LHCN-M2 (cell line): ENCODE measurements at regions not wholly inside any gene's neighbourhood (a gene's known extent, or its start where the extent isn't known, plus 50 kb on each side); places are given as distances from the start of the nearest gene placed in this dataset.

Experiments
- DNase-seq: peaks from one replicate; pipeline ENCODE4 v3.0.0-alpha.2; 2012; ENCODE audit warnings: low read depth

DNA sequence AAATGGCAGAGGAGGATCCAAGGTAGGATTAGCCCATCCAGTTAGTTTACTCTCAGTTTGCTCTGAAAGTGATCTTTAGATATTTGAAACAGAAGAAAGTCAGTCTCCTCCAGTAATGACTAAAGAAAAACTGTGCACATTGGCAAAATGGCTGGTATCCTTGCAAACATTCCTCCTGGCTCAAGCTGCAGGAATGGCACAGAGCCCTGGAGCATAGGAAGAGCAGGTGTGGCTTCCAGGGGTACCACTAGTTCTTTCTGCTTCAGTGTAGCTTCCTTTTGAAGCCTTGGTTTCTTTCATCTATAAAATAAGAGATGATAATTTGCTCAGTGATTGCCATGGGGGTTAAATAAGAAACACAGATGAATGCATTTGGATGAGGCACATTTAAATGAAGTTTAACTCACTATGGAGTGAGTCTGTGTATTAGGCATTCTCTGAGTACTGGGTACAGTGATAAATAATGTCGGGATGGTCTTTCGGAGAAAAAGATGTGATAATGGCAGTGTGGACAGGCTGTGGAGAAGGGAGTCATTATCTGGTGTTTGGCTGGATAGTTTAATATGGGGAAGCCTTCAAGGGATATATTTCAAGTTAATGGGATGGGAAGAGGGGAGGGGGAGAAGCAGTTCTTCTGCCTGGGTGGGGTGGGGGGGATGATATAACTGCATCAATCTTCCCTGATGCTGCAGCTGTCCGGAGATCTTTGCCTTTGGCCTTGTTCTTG lies 217.3 kb upstream of the KLF4 start:
- DNase-seq: no peak

DNA sequence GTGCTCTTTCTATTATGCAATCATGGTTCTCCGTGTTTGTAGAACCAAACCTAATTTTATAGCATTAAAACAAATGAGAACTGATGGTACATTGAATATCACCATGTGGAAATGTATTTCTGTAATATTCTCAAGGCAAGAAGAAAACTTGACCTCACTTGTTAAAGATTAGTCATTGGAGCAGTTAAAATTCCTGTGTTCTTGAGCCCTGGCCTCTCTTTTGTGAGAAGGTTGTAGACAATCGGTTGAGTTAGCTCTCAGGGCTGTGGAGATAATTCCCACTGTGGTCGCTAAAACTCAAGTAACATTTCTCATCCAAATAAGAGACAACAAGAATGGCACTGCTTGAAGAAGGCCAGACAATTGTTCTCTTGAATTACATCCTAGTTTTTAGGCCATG lies 216.0 kb upstream of the KLF4 start:
- peak; percentile 27 for DNase-seq

DNA sequence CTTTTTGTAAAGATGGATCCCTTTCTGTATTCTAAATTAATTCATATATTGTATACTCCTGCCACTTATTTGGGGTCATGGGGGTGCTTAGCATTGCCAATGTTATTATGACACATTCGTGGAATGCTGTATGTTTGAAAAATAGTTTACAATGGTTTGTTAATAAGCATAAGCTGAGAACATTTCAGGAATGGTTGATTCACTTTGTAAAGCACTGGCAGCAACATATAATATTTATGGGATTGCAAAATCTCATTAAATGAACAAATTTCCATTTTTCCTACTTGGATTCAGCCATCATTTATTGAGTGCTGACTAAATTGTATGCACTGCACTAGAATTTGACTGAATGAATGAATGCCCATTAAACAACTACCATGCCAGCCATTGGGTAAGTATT lies 215.2 kb upstream of the KLF4 start:
- no peak for DNase-seq

DNA sequence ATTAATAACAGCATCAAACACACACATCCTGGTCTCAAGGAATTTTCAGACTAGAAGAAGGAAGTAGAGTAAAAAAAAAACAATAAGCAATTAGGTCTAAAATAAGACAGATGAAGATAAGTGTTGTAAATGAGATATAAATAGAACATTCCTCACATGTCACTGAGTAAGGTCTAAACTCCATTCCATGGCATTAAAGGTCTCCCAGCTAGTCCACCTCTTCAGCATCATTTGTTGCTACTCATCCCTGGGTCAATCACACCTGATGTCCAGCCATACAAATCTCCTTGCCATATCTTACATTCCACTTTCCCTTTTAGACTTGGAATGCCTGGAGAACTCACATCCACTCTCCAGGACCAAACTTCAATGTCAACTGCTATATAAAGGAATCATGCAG lies 214.1 kb upstream of the KLF4 start:
- no peak for DNase-seq

DNA sequence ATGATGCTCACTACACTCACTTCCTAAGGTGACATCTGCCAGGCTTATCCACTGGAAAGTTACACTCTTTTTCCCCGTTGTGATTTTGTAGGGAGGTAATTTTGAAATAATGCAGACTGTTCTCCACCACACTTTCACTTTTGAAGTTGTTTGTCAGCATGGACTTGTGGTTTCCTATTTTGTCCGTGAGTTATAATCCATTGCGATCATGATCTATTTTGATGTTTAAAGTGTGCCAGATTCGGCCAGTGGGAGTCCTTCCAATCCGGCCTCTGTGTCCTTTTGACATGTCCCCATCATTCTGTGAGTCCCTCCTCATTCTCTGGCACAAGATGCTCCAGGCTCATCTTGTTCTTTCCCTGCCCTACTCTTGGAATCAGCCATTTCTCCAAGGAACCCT lies 211.3 kb upstream of the KLF4 start:
- DNase-seq: no peak

DNA sequence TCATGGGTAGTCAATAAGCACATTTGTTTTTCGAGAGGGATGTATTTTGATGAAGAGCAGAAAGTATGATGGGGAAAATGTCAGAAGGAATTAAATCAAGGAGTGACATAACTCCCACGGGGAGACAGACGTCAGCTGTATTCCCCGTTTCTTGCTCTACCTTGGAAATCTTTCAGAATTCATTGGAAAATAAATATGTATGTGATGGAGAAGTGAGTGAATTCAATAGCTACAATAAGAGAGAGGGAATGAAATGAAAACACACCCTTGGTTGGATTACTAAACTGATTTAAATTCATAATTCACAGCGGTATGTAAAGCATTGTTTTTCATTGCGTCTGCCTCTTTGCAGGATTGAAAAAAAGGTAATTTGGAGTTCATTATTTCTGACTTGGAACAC lies 209.7 kb upstream of the KLF4 start:
- no peak for DNase-seq

DNA sequence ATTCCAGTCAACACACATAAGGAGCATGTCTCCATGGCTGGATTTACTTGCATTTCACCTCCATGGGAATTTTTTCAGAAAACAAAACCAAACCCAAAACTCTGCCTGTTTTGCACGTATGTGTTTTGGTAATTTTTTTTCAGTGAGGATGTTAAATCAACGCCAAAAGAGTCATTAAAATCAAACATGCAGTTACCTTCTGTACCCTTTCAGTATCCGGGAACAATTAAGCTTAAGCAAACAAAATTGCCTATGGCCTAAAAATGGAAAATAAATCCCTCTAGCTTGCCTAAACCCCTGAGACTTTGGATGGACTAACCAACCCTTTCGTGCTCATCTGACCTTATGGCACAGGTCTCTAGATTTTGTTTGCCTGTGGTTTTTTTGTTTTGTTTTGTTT lies 209.2 kb upstream of the KLF4 start:
- no peak for DNase-seq

DNA sequence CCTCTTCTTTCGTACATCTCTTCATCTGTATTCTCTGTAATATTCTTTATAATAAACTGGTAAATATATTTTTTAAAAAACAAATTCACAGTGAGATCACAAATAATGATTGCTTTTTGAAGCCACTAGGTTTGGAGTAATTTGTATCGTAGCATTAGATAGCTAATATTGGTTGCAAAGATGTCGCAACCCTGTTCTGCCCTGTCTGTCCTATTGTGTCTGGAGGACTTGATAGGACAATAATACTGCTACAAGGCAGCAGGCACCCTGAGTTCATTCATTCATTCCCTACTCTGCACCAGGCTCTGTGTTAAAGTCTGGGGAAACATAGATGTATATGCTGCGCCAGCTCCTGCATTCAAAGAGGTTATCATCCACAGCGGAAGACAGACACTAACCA lies 206.7 kb upstream of the KLF4 start:
- DNase-seq: no peak

DNA sequence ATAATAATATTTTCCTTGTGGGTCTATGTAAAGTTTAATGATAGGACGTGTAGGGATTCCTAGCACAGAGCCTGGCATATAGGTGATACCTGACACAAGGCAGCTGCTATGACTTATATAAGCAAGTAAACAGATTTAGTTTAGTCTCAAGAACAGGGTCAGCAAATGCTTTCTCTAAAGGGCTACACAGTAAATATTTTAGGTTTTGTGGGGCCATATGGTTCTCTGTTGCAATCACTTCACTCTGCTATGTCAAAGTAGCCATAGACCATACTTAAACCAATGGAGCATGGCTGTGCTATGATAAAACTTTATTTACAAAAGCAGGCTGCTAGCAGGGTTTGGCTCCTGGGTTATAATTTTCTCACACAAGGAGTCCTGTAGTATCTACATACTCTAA lies 204.8 kb upstream of the KLF4 start:
- no peak for DNase-seq

DNA sequence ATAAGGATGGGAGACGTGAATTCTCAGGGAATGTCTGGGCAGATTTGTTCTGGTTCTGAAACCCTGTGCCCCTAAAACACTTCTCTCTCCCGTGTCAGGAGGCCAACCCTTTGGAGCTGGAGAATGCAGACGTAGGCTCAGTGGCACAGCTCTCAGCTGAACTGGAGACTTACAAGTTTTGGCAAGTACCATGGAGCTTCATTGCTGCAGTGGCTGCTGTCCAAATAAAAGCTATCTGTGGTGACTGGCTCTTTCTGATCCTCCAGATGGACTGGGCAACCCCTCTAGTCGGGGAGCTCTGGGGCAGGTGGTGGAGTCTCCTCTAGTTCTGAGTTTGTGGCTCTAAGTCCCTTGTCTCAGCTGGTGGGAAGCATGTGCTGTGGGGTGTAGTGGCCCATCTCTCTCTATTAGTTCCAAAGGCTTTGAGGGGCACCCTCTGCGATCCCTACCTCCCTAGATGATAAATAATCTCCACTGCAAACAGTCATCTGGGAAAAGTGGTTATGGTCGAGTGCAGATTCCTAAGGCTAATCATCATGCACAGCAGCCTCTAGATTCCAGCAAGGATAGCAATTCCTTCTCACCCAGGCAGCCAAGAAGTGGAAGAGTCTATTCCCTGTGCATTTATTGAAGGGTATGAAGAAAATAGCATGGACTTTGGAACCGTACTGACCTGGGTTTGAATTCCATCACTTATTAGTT lies 204.2 kb upstream of the KLF4 start:
- peak; percentile 37 for DNase-seq

DNA sequence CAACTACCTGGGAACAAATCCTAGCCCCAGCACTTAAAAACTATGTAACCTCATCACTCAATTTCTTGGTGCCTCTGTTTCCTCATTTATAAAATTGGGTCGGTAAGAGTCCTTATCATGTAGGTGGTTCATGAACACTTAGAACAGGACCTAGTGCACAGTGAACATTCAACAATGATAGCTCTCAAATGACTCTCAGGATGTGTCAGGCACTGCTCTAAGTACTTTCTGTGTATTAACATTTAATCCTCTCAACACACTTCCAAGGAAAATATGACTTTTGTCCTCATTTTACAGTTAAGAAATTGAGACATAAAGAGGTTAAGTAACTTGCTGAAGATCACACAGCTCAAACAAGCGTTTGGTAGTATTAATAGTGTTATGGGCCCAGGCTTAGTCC lies 202.1 kb upstream of the KLF4 start:
- DNase-seq: no peak

DNA sequence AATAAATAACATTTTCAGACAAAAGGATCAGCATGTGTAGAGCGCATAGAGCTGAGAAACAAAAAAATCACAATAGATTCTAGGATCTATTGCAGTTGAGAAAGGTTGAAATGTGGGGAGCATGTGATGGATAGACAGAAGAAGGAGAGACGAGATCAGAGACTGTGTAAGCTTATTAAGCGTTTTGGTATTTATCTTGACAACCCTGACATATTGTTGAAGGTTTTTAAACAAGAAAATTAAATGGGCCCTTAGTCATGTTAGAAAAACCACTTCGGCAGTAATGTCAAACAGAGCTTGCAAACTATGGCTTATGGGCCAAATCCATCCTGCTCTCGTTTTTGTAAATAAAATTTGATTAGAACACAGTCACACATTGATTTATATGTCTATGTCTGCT lies 200.5 kb upstream of the KLF4 start:
- DNase-seq: no peak

DNA sequence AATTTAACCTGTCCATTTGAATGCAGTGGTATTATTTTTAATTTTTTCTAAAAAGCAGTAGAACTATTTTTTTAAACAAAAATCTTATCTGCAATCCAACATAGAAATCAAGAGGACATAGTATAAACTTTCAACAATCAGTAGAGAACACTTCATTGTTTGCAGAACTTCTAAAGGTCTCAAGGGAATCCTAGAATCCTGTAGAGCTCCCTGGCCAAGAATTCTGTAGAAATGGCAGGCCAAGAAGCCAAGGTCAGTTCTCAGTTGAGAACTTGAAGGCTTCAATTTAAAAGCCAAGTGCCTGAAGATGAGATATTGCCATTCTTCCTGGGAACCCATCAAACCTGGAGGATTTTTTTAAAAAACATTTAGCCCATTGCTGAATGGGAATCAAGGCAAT lies 199.2 kb upstream of the KLF4 start:
- DNase-seq: no peak

DNA sequence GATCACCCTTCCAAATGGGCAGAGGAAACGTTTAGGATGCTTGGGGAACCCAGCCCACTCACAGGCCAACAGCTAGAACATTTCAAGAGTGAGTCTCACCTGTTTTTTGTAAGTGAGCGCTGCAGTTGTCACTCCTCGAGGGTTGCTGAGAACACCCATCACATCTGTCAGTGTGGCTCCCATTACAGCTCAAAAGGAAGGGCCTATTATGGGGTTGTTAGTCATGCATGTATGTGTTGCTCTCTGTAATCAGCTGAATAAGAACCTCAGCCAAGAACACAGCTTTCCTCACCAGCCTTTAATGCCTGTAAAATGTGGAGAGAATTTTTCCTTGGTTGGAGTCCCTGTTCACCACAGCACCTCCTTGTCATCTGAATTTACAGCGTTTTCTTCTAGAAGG lies 196.3 kb upstream of the KLF4 start:
- DNase-seq: peak; percentile 89

DNA sequence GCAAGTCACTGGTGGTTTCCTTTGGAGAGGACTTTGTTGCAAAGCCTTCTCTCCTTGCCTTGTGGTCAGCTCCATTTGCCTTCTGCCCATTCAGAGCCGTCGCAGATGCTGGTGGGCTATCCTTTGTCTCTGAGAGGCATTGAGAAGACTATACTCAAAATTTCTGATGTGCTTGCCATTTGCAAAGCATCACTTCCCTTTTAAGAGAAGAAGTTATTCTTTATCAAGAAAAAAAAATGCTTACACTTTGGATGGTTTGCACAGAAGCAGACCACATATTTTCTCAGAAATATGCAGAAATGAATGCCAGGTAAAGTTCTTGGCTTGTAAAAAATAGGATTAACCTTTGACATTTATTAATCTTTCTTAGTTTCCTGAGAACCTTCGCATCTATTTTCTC lies 195.8 kb upstream of the KLF4 start:
- DNase-seq: no peak

DNA sequence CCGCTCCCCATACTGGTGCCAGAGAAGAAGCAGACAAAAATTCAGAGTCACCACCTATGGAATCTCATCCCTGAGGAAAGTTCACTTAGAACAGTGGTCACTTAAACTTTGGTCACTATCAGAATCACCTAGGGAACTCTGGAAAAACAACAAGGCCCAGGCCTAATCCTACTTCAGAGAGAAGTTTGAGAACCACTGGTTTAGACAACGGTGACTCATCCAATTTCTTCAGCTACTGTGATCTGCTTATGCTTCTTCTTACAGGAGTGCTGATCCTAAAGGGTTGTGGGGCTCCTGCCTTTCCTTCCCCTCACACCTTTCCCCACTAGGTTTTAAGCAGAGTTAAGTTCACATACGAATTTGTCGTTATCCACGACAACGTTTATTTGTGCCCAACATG lies 194.7 kb upstream of the KLF4 start:
- DNase-seq: peak; percentile 55

DNA sequence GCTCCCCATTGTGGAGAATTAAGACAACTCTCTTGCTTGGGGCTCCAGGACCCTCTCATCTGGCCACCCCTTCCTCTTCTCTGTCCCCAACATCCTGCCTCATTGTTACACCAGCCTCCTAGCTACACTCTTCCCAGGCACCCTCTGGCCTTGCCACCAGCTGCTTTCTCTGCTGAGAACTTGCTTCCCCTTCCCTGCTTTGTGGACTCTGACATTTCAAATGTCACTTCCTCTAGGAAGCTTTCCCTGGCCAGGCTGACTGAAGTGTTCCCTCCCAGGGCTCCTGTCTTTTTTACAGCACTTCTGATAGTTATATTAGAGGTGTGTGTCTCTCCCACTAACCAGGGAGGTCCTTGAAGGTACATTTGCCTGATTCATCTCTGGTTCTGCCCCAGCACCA lies 194.0 kb upstream of the KLF4 start:
- DNase-seq: no peak

DNA sequence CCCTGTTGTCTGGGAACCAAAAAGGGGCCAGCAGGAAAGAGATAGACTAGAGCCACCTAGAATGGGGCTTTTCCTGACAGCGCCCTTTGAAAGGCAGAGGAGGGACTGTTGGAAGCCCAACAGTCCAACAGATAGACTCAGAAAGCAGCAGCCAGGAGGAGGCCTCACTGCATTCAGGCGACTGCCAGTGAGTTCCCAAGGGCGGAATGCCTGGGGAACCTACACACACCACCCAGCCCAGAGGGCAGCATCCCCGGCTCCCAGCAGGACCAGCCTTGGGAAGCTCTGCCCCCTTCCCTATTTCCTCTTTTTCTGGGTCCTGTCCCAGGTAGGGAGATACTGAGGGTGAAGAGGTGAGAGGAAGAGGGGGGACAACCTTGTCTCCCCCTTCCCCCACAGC lies 192.4 kb upstream of the KLF4 start:
- DNase-seq: no peak

DNA sequence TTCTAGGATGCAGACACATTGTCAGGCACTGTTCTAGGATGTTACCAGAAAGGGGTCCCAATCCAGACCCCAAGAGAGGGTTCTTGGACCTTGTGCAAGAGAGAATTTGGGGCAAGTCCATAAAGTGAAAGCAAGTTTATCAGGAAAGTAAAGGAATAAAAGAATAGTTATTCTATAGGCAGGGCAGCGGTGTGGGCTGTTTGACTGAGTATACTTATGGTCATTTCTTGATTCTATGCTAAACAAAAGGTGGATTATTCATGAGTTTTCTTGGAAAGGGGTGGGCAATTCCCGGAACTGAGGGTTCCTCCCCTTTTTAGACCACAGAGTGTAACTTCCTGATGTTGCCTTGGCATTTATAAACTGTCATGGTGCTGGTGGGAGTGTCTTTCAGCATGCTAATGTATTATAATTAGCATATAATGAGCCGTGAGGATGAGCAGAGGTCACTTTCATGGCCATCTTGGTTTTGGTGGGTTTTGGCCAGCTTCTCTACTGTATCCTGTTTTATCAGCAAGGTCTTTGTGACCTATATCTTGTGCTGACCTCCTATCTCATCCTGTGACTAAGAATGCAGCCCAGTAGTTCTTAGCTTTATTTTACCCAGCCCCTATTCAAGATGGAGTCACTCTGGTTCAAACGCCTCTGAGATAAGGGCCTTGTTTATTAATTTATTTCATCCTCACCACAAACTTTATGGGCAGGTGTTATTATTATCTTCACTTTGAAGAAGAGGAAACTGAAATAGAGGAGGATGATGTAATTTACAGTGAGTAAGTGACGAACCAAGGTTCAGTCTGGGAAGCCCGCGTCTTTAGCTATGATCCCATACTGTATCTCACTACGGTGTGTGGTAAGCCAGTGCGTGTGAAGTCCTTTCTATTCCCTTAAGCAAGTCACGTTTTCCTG lies 186.0 kb upstream of the KLF4 start:
- DNase-seq: no peak

DNA sequence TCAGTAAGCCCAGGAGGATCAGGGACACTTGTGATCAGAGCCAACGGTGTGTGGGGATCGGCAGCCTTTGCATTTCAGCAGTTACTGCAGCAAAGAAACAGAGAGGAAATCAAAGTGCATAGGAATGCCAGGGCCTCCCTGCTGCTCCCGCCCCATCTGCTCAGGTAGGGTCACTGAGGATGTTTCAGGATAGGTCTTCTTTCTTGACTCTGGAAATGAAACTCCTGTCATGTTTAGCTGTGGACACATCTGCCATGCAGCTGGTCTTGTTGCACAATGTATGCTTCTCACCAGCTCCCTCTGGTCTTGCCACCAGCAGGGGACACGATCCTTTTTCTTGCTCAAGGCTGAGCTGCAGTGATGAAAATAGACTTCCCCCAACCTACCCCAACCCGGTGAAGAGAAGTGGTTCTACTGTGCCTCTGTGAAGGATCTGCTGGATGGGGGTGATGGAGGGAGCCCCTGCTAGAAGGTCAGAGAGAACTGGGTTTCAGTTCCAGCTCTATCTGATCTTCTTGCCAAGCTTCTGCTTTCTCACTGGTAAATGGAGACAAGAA lies 185.2 kb upstream of the KLF4 start:
- DNase-seq: peak; percentile 14

DNA sequence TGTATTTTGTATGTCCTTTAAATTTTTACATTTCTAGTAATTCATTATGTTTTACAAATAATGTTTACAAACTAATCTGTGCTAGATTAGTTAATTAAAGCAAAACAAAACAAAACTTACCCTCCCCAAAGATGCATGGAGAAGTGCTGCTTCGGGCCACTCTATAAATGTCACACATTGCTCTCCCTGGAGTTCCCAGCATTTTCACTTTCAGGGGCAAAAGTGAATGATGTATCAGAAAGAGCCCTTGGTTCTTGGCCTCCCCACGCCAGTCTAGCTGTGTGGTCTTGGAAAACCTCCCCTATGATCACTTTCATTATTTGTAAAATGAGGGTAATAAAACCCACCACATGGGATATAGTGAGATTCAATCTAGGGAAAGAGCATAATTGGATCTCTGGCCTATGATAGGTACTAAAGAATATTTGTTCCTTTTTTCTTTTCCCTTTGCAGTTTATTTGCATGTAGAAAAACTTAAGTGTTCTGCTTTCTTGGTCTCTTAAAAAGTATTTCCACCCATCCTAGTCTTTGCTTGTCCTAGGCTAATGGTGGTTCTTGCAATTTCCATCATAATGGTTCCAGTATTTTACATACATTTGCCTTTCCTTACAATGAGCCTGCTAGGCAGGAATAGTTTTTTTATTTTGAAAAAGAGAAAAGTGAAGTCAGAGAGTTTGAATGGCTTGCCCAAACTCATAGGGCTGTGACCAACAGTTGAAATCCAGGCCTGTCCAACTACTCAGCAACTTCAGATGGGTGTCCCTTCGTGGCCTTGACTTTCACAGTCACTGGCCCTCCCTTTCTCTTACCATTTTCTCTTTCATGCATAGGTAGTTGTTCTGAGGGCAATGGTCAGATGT lies 184.5 kb upstream of the KLF4 start:
- DNase-seq: no peak
